ENCODE measurements at regions not wholly inside any gene's neighbourhood (a gene's known extent, or its start where the extent isn't known, plus 50 kb on each side); places are given as distances from the start of the nearest gene placed in this dataset.

- no peak for TF ChIP-seq CTCF (IDR thresholded peaks at IDR 0.05; ENCODE audit: insufficient read depth, low read depth, low read length)
- no peak for DNase-seq (ENCODE audit: low read depth)
- H3K4me3 ChIP-seq (ENCODE audit: low read depth, low read length) = no peak overlapping the region
These were observed 1148.0 kb upstream of the CELF2 start for GRCh38 chr10:9869606-9870176.

GRCh38 chr10:9875353-9875752 is 1142.3 kb upstream of the CELF2 start:
- H3K4me3 ChIP-seq (ENCODE audit: low read depth, low read length) = no peak overlapping the region
- DNase-seq (ENCODE audit: low read depth) = no peak
- TF ChIP-seq CTCF (IDR thresholded peaks at IDR 0.05; ENCODE audit: insufficient read depth, low read depth, low read length) = no peak

- H3K4me3 ChIP-seq (ENCODE audit: low read depth, low read length) = peak overlapping the region; percentile 56
- peak; percentile 33 for DNase-seq (ENCODE audit: low read depth)
- TF ChIP-seq CTCF (IDR thresholded peaks at IDR 0.05; ENCODE audit: insufficient read depth, low read depth, low read length) = no peak
These were observed 1139.7 kb upstream of the CELF2 start for GRCh38 chr10:9877978-9878377.

- TF ChIP-seq CTCF (IDR thresholded peaks at IDR 0.05; ENCODE audit: insufficient read depth, low read depth, low read length) = no peak
- H3K4me3 ChIP-seq (ENCODE audit: low read depth, low read length) = no peak overlapping the region
- no peak for DNase-seq (ENCODE audit: low read depth)
These were observed 1139.3 kb upstream of the CELF2 start for GRCh38 chr10:9878383-9878782.

GRCh38 chr10:9885761-9886160 is 1131.9 kb upstream of the CELF2 start:
- no peak overlapping the region for H3K4me3 ChIP-seq (ENCODE audit: low read depth, low read length)
- DNase-seq (ENCODE audit: low read depth) = no peak
- no peak for TF ChIP-seq CTCF (IDR thresholded peaks at IDR 0.05; ENCODE audit: insufficient read depth, low read depth, low read length)

- H3K4me3 ChIP-seq (ENCODE audit: low read depth, low read length) = no peak overlapping the region
- DNase-seq (ENCODE audit: low read depth) = no peak
- TF ChIP-seq CTCF (IDR thresholded peaks at IDR 0.05; ENCODE audit: insufficient read depth, low read depth, low read length) = no peak
These were observed 1130.9 kb upstream of the CELF2 start for GRCh38 chr10:9886772-9887171.

GRCh38 chr10:9895453-9895852 is 1122.2 kb upstream of the CELF2 start:
- no peak overlapping the region for H3K4me3 ChIP-seq (ENCODE audit: low read depth, low read length)
- DNase-seq (ENCODE audit: low read depth) = no peak
- TF ChIP-seq CTCF (IDR thresholded peaks at IDR 0.05; ENCODE audit: insufficient read depth, low read depth, low read length) = no peak
